Posterior vena cava (tissue), 2 donors: ENCODE measurements at regions not wholly inside any gene's neighbourhood (a gene's known extent, or its start where the extent isn't known, plus 50 kb on each side); places are given as distances from the start of the nearest gene placed in this dataset.
"Not testable (repeated sequence)": the region's sequence is repeated elsewhere in the genome, so short reads cannot be mapped to it uniquely, and the experiment has no call there.

ENCODE experiments used
- DNase-seq: peaks from one replicate; pipeline ENCODE4 v3.0.0-alpha.2; 2020; ENCODE audit warnings: low spot score
- intact Hi-C, 2 donors: fragments of 100-400 bp; cut with DNase I; formaldehyde crosslinking; loops; one replicate each; pipeline versions ENCODE4 v1.14.1 to v1.14.2; 2022 to 2023
- donor health status: DM: yes; HTN: yes; CAD: no.
- donor health status: DM: yes; HTN: yes; CAD: no.

DNA sequence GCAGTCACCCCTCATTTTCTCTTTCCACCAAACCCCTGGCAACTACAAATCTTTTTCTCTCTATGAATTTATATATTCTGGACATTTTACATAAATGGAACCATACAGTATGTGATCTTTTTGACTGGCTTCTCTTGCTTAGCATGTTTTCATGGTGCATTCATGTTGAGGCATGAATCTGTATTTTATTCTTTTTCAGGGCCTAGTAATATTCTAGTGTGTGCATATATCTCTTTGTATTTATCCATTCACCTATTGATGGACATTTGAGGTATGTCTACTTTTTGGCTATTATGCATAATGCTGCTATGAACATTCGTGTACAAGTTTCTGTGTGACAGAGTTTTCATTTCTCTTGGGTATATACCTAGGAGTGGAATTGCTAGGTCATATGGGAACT, 78.2 kb downstream of the HACD1 start:
- intact Hi-C loops = no loop called here
- DNase-seq = no peak

DNA sequence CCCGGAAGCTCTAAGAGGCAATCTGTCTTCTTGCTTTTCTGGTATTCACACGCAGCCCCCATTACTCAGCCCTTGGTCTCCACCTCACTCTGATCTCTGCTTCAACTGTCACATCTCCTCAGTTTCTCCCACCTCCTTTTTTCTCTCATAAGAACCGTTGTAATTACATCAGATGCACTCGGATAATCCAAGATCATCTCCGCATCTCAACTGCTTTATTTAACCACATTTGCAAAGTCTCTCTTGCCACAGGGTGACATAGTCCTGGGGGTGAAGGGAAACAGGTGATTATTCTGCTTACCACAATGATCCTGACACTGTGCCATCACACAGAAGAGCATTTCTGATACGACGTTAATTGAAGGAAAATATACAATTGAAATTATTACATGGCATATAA, 79.9 kb downstream of the HACD1 start:
- intact Hi-C loops = no loop called here
- no peak for DNase-seq

DNA sequence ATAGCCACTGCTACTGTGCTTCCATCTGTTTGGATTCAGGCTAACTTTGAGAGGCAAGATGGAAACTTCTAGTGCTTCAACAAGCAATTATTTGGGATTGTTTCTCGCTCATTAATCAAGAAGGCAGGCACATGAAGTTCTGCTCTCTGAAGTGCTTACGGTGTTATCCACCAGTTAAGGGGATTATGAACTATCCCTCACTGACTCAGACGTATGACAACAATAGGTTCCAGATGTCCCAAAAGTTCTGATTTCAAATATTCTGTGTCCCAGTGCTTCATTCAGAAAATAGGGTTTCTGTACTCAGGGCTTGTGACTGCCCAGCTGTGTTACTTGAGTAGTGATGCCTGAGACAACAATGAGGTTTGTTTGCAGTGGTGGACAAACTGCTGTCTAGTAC, 81.0 kb downstream of the HACD1 start:
- intact Hi-C loops = no loop called here
- no peak for DNase-seq

DNA sequence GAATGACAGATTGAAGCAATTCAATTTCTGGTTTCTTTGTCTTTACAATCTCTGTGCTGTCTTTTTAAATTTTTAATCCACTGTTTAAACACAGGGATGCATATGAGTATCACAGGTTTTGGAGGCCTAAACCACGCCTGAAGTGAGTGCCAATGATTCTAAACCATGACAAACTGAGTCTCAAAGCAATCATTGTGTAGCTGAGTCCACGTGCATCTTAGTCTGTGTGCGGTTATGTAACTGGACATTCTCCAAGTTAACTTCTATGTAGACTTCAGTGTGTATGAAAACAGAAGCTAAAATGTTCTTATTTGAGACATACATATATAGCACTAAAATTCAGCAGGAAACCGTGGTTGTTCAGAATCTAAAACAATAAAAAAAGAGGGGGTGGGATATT, 79.3 kb upstream of the ST8SIA6 start:
- intact Hi-C loops = no loop called here
- no peak for DNase-seq

DNA sequence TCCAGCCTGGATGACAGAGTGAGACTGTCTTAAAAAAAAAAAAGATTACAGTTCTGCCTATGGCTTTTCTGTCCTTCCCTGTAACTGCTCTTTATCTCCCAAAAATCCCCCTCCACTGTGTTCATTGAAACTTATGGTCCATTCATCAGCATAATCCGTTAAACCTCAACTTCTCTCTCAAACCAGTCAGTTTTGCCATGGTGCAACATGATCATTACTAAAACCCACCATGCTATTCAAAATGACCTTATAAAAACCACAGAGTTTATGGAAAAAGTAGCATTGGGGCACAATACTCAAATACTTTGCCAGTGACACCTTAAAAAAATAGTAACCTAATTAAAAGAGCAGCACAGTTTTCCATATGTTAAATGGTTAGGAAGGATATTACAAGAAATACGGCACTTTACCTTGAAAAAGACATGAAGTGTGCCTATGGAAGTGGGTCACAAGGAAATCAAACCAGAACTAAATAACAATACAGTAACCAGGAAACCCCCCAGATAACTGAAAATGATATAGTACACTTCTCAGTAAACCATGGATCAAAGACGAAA, 74.0 kb upstream of the ST8SIA6 start:
- intact Hi-C loops = loop anchor here in 1 of 2 donors (5.0 kb wide), 1 partner anchor 766 kb away; no protein-coding TSS in a partner anchor
- no peak for DNase-seq

DNA sequence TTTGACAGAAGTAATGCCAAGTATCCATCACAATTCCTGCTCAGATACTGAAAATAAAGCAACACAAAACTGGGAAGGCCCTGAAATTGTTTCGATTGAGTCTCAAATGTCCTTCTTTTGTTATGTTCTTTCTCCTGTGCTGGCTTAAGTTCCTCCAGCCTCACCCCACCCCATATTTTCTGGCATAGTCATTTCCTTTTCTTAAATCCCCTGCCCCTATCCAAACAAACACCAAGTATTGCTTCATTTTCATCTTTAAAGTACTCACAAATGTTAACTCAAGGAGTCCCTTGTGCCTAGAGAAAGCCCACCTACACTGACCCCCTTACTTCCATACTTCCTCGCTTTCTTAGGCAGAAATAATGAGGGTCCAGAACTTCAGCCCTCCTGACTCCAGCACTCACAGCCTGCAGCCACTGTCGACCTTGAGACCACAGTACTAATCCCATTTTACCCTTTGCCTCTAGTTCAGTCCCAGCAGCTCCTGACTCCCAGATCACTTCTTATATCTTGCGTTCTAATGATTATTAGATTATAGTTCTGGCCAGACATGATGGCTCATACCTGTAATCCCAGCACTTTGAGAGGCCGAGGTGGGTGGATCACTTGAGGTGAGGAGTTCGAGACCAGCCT, 73.2 kb upstream of the ST8SIA6 start:
- intact Hi-C loops = loop anchor here in 1 of 2 donors (5.0 kb wide), 1 partner anchor 765 kb away; no protein-coding TSS in a partner anchor
- no peak for DNase-seq

DNA sequence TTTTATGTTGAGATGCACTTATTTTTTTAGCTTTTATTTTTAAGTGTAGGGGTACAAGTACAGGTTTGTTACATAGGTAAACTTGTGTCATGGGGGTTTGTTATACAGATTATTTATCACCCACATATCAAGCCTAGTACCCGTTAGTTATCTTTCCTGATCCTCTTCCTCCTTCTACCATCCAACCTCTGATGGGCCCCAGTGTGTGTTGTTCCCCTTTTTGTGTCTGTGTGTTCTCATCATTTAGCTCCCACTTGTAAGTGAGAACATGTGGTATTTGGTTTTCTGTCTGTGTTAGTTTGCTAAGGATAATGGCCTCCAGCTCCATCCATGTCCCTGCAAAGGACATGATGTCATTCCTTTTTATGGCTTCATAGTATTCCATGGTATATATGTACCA, 72.2 kb upstream of the ST8SIA6 start:
- intact Hi-C loops = loop anchor here in 1 of 2 donors (5.0 kb wide), 1 partner anchor 764 kb away; no protein-coding TSS in a partner anchor
- DNase-seq = not testable (repeated sequence)

DNA sequence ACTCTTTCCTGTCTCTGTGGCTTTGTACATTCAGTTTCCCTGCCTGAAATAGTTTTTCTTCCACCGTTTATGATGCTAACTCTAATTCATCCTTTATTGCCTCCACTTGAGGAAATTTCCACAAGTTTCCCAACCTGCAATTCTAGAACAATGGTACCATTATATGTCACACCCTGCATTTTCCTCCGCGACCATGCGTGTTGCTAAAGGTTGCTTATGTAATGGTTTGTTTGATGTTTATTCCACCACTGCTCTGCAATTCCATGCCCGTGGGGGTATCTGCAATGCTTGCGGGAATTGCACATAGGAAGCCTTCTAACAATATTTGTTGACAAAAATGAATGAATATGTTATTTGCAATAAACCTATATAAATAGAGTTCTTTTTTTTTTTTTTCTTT, 69.5 kb upstream of the ST8SIA6 start:
- no peak for DNase-seq
- intact Hi-C loops = no loop called here

DNA sequence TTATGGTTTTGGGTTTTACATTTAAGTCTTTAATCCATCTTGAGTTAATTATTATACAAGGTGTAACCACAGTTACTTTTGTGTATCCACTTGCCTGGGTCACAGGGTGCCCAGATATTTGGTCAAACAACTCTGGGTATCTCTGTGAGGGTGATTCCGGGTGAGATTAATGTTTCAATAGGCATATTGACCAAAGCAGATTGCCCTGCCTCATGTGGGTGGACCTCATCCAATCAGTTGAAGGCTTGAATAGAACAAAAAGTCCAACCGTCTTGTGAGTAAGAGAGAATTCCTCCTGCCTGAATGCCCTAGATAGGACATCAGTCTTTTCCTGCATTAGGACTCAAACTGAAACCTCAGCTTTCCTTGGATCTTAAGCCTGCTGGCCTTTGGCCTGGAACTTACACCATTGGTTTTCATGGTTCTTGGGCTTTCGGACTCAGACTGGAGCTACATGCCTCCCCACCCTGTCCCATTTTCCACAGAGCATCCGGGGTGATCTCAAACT, 68.9 kb upstream of the ST8SIA6 start:
- DNase-seq = no peak
- intact Hi-C loops = no loop called here

DNA sequence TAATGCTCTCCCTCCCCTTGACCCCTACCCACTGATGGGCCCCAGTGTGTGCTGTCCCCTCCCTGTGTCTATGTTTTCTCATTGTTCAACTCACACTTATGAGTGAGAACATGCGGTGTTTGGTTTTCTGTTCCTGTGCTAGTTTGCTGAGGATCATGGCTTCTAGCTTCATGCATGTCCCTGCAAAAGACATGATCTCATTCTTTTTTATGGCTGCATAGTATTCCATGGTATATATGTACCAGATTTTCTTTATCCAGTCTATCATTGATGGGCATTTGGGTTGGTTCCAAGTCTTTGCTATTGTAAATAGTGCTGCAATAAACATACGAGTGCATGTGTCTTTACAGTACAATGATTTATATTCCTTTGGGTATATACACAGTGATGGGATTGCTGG, 67.9 kb upstream of the ST8SIA6 start:
- intact Hi-C loops, DNase-seq: not testable (repeated sequence)

DNA sequence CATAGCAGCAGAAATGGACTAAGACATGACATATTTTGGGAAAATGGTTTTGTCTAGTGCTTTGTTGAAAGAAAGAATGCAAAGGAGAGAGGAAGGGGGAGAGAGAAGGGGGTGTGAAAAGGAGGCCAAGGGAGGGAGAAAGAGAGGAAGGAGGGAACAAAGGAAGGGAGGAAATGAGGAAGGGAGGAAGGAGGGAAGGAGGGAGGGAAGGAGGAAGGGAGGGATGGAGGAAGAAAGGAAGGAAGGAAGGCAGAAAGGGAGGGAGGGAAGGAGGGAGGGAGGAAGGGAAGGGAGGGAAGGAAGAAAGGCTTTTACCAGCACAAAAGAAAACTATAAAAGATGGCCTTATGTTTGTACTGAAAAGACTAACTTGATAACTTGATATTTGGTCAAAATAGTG, 65.1 kb upstream of the ST8SIA6 start:
- intact Hi-C loops = no loop called here
- DNase-seq = no peak

DNA sequence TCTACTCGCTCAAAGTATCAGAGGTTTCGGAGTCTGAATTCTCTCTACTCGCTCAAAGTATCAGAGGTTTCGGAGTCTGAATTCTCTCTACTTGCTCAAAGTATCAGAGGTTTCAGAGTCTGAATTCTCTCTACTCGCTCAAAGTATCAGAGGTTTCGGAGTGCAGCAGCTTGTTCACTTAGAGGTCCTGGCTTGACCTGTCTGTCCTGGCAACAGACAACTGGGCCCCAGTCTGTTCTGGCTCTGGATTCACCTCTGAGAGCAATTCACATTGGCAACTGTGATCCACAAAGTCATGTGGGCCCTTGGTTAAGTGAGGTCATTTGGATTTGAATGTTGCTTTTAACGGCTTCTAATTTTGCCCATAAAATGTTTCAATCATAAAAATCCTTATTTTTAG, 63.9 kb upstream of the ST8SIA6 start:
- intact Hi-C loops = no loop called here
- no peak for DNase-seq

DNA sequence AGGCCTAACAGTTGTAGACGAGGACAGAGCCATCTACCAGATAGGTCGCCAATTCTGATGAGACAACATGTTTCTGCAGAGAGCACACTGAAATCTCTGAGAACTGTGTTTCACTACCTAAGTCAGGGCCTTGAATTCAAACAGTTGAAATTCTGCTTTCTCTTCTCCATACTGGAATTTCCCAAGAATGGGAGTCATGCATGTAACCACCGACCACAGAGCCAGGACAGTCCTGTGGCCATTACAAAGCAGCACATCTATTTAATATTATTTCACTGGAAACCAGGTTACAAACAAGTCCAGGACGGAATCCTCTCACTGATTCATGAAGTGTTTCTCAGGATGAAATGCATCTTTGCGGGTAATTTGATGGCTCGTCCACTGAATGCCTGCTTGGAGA, 62.0 kb upstream of the ST8SIA6 start:
- DNase-seq = no peak
- intact Hi-C loops = no loop called here

DNA sequence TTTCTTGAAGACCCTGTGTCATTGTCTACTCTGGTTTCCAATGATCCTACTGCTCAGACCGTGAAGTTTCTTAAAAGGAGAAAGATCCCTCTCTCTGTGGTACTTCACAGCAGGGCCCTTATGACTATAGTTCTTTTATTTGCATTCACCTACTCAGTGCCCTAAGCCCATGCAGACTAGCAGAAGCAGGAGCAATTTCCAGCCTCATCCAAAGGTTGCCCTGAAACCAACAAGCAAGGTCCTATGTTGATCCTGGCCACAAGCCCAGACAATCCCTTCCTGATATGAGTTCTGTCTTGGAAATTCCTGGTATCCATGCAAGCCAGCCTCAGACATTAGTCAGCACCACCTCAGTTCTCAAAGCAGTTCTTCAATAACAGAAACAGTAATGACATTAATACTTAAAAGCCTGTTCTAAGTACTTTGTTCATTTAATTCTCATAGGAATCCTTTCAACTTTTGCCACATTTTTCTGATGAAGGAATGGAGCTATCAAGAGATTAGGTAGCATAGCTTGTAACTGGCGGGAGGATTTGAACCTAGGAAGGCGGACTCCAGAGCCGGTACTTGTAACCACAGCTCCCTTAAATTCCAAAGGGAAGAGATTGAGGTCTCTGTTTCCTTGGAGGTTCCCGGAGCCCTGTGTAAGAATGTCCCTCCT, 58.1 kb upstream of the ST8SIA6 start:
- intact Hi-C loops = no loop called here
- no peak for DNase-seq

DNA sequence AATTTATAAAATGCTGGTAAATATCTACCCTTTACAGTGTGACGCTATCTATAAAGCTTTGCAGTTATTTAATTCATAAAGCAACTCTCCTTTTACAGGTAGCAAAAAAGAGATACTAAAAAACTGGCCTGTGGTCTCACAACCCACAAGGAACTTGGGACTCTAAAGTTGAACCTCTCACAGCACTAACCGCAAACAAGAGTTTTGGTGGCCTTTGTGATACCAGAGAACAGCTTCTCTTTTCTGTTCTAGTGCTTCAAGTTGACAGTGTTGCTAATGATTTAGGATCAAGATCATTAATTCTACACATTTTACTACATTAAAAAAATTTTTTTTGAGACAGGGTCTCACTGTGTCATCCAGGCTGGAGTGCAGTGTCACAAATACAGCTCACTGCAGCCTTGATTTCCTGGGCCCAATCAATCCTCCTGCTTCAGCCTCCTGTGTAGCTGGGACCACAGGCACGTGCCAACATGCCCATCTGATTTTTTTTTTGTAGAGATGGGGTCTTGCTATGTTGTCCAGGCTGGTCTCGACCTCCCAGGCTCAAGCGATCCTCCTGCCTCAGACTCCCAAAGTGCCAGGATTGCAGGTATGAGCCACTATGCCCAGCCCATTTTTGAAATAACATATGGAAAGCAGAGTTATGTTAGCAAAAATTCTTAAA, 56.0 kb upstream of the ST8SIA6 start:
- DNase-seq = no peak
- intact Hi-C loops = no loop called here

DNA sequence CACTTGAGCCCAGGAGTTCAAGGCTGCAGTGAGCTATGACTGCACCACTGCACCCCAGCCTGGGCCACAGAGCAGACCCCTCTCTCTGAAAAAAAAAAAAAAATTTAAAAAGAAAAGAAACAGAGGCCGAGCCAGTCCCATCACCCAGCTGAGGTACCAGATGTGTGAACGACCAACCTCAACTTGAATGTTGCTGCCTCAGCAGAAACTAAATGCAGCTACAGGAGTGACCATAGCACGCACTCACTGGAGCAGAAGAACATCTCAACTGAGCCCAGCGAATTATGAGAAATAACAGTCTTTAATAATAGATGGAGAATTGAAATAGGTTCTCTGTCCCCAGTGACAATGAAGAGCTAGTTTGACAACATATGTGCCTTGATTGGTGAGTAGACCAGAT, 53.1 kb upstream of the ST8SIA6 start:
- intact Hi-C loops = no loop called here
- no peak for DNase-seq

DNA sequence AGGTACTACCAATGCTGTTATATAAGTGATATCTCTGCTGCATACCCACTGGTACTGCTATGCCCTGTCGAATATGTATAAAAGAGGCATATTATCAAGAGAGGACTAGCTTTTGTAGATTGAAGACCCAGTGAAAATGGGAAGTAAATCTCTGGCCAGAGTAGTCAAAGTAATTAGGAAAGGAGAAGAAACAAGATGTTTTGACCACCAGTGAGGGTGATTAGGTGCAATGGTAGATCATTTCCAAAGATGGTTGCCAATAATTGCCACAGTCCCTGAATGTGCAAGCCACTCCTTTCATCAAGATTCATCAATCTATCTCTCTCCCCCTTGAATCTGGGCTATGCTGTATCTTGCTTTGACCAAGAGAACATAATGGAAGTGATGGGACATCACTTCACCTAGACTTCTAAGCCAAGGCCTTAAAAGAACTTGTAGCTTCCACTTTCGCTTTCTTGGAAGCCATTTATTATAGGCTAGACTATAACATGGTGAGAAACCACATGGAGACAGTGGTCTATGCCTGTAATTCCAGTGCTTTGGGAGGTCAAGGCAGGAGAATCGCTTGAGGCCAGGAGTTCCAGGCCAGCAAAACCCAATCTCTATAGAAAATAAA, 52.6 kb upstream of the ST8SIA6 start:
- intact Hi-C loops = no loop called here
- no peak for DNase-seq

DNA sequence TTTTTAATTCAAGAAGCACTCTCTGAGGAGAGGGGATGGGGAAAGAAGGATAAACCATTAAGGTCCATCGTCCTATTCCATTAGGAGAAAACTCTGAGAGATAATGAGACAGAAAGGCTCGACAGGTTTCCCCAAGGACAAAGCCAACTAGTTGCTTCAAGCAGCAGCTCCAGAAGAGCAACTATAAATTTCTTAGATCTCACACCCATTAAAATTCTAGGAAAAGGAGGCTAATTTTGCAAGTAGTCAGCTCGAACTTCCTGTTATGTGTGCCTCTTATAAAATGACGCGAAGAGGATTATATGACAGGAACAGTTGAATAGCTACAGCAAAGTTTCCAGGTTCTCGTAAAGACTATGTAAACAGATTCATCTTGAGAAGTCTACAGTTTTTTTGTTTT, 52.0 kb upstream of the ST8SIA6 start:
- no peak for DNase-seq
- intact Hi-C loops = no loop called here

DNA sequence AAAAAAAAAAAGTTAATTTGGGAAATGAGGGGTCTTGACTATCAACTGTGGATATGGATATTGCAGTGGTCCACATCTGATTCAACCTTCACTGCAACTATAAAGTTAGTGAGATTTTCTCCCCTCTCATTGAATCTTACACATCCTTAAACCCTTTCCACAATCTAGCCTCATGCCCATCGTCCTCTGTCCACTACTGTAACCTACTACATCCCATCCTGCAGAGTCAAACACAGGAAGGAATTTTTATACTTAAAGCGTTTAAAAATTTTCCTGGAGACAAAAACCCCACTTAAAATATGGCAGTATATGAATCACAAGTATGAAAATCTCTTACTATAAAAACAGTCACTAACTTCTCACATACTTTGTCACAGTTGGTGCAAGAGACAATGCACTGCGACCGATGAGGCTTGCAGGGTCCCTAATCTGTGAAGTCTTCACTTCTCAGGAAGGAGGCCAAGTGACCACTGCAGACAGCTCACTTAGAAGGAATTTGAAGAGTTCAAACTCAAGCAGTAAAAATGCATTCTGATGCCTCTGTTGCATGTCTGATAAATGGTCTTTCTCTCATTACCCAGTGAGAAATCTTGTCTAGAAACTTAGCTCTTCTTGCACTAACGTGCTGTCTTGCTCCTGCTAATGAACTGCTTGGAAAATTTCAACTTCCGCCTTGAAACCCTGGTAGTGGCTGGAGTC, 50.3 kb upstream of the ST8SIA6 start:
- intact Hi-C loops = no loop called here
- no peak for DNase-seq
